Tibial artery (tissue), 4 donors: ENCODE measurements at regions not wholly inside any gene's neighbourhood (a gene's known extent, or its start where the extent isn't known, plus 50 kb on each side); places are given as distances from the start of the nearest gene placed in this dataset.

ENCODE experiments used
- DNase-seq, 2 donors: peaks; one replicate each; pipeline ENCODE4 v3.0.0-alpha.2; 2019
- H3K27ac ChIP-seq, 2 donors: fragments of 200-600 bp; sonication (generic) in 1 of 2; 1 replicate in 1 of 2; 2 replicates in 1 of 2; pipeline ENCODE4 v1.5.1; 2018 to 2019; ENCODE audit warnings: mild to moderate bottlenecking in 1 of 2
- H3K27me3 ChIP-seq, 2 donors: fragments of 200-600 bp; sonication (generic) in 1 of 2; one replicate each; pipeline versions ENCODE4 v1.5.1 to v1.6.0; 2016 to 2019
- H3K36me3 ChIP-seq, 3 donors: fragments of 200-600 bp; sonication (generic) in 2 of 3; one replicate each; pipeline ENCODE4 v1.5.1; 2016 to 2019; ENCODE audit warnings: mild to moderate bottlenecking in 2 of 3
- H3K4me1 ChIP-seq, 4 donors: fragments of 200-600 bp; sonication (generic) in 2 of 4; 1 replicate in 3 of 4; 2 replicates in 1 of 4; pipeline ENCODE4 v1.5.1; 2016 to 2019
- H3K4me3 ChIP-seq, 2 donors: fragments of 200-600 bp; sonication (generic) in 1 of 2; 1 replicate in 1 of 2; 2 replicates in 1 of 2; pipeline ENCODE4 v1.5.1; 2018 to 2019; ENCODE audit warnings: mild to moderate bottlenecking in 2 of 2
- H3K9me3 ChIP-seq, 3 donors: fragments of 200-600 bp; sonication (generic) in 1 of 3; one replicate each; pipeline ENCODE4 v1.5.1; 2016 to 2019
- intact Hi-C: fragments of 100-400 bp; cut with DNase I; formaldehyde crosslinking; loops from one replicate; pipeline ENCODE4 v1.15.0; 2023; ENCODE audit warnings: low total_unique reads
- TF ChIP-seq, protein P1 (sequence below), 2 experiments: fragments of 200-600 bp in 1 of 2; fragments of 450-650 bp in 1 of 2; IDR thresholded peaks; one replicate each; pipeline ENCODE4 v1.5.1; 2017 to 2019; ENCODE audit warnings: antibody characterized with exemption in 2 of 2, mild to moderate bottlenecking in 1 of 2, moderate library complexity in 1 of 2

DNA sequence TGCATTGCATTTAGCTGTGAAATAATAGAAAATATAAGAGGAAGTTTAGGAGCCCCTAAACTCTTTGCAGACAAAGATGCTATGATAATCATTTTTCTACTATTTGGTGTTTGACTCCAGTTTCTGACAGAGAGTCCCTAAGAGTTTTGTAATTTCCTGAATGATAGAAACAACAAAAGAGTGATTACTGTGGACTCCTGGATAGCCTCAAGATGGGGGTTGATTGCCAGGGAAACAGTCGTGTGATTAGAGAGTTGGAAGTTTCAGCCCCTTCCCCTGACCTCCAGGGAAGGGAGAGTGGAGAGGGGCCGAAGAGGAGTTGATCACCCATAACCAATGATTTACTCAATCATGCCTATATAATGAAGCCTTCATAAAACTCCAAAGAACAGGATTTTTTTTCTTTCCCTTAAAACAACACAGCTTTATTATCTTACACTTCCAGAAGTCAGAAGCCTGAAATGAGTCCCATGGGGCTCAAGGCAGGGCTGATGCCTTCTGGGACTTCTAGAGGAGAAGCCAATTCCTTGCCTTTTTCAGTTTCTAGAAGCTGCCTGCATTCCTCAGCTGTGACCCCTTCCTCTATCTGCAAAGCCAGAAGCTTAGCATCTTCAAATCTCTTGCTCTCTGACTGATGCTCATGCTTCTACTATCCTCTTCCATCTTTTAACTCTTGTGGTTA, 292.3 kb upstream of the ZPLD1 start:
- no peak for DNase-seq
- H3K27me3 ChIP-seq, result no peaks in the 10 kb centered on the region
- peak overlapping the region; percentile 58 to 62 for H3K27ac ChIP-seq
- peaks cover 0 to 37% (median 13%) of the 10 kb centered on the region in 4 donors for H3K4me1 ChIP-seq
- no peaks in the 10 kb centered on the region for H3K36me3 ChIP-seq
- intact Hi-C loops, result no loop called here
- no peaks in the 10 kb centered on the region for H3K9me3 ChIP-seq
- TF ChIP-seq, protein P1, sequence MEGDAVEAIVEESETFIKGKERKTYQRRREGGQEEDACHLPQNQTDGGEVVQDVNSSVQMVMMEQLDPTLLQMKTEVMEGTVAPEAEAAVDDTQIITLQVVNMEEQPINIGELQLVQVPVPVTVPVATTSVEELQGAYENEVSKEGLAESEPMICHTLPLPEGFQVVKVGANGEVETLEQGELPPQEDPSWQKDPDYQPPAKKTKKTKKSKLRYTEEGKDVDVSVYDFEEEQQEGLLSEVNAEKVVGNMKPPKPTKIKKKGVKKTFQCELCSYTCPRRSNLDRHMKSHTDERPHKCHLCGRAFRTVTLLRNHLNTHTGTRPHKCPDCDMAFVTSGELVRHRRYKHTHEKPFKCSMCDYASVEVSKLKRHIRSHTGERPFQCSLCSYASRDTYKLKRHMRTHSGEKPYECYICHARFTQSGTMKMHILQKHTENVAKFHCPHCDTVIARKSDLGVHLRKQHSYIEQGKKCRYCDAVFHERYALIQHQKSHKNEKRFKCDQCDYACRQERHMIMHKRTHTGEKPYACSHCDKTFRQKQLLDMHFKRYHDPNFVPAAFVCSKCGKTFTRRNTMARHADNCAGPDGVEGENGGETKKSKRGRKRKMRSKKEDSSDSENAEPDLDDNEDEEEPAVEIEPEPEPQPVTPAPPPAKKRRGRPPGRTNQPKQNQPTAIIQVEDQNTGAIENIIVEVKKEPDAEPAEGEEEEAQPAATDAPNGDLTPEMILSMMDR (IDR thresholded peaks at IDR 0.05), result no peak
- no peak overlapping the region for H3K4me3 ChIP-seq

DNA sequence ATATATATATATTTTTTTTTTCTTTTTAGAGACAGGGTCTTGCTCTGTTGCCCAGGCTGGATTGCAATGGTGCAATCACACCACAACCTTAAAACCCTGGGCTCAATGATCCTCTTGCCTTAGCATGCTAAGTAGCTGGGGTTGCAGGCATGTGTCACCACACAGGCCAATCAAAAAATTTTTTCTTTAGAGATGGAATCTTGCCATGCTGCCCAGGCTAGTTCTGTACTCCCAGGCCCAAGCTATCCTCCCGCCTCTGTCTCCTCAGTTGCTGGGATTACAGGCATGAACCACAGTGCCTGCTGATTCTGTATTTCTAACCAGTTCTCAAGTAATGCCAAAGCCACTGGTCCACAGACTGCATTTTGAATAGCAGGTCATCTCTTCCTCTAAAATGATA, 291.3 kb upstream of the ZPLD1 start:
- H3K27ac ChIP-seq, result peak overlapping the region in 1 of 2 donors; percentile 58
- intact Hi-C loops, result no loop called here
- H3K27me3 ChIP-seq, result no peaks in the 10 kb centered on the region
- no peaks in the 10 kb centered on the region for H3K36me3 ChIP-seq
- no peaks in the 10 kb centered on the region for H3K9me3 ChIP-seq
- H3K4me1 ChIP-seq, result peaks cover 0 to 37% (median 13%) of the 10 kb centered on the region in 4 donors
- DNase-seq, result no peak
- H3K4me3 ChIP-seq, result no peak overlapping the region
- TF ChIP-seq, protein P1 (IDR thresholded peaks at IDR 0.05), result no peak

DNA sequence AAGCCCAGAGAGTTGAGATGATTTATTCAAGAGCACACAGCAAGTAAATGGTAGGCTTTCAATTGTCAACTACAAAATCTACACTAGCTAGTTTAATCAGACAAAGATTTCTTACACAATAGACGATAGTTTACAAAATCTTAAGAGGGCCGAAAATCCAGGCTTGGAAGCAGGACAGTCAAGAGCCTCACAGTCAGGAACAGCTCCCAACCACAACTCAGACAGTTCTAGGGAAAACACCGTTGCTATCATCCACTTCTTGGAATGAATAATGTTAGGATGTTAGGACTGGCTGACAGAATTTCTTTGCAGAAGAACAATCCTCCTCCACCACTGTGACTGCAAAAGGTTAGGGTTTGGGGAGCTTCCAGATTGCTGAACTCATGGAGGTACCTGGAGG, 290.8 kb upstream of the ZPLD1 start:
- H3K4me3 ChIP-seq, result no peak overlapping the region
- no peak overlapping the region for H3K27ac ChIP-seq
- no peaks in the 10 kb centered on the region for H3K9me3 ChIP-seq
- no peaks in the 10 kb centered on the region for H3K27me3 ChIP-seq
- no peak for DNase-seq
- intact Hi-C loops, result no loop called here
- peaks cover 0 to 37% (median 13%) of the 10 kb centered on the region in 4 donors for H3K4me1 ChIP-seq
- no peaks in the 10 kb centered on the region for H3K36me3 ChIP-seq
- TF ChIP-seq, protein P1 (IDR thresholded peaks at IDR 0.05), result no peak

DNA sequence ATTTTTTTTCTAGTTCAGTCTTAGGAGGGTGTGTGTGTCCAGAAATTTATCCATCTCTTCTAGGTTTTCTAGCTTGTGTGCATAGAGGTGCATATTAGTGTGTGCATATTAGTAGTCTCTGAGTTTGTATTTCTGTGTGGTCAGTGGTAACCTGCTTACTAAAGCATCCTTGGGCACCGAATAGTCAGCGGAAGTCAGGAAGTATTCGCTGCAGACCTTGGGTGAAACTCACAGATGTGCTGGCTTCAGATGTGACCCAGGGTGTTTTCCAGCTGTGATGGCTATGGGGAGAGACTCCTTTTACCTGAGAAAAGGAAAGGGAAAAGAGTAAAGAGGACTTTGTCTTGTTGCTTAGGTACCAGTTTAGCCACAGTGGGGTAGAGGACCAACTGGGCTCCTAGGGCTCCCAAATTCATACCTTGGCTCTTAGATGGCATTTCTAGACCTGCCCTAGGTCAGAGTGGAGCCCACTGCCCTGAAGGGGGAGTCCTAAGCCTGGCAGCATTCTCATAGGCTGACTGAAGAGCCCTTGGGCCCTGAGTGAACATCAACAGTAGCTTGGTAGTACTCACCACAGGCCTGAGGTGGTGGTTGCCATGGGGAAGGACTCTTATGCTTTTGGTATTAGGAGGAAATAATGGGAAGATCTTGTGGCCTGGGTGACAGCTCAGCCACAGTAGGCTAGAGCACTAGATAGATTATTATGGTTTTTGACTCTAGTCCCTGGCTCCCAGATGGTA, 286.0 kb upstream of the ZPLD1 start:
- intact Hi-C loops, result no loop called here
- peaks cover 0 to 6% (median 0%) of the 10 kb centered on the region in 4 donors for H3K4me1 ChIP-seq
- no peak for DNase-seq
- no peak overlapping the region for H3K4me3 ChIP-seq
- no peaks in the 10 kb centered on the region for H3K36me3 ChIP-seq
- H3K9me3 ChIP-seq, result no peaks in the 10 kb centered on the region
- TF ChIP-seq, protein P1 (IDR thresholded peaks at IDR 0.05), result no peak
- H3K27me3 ChIP-seq, result no peaks in the 10 kb centered on the region
- H3K27ac ChIP-seq, result no peak overlapping the region

DNA sequence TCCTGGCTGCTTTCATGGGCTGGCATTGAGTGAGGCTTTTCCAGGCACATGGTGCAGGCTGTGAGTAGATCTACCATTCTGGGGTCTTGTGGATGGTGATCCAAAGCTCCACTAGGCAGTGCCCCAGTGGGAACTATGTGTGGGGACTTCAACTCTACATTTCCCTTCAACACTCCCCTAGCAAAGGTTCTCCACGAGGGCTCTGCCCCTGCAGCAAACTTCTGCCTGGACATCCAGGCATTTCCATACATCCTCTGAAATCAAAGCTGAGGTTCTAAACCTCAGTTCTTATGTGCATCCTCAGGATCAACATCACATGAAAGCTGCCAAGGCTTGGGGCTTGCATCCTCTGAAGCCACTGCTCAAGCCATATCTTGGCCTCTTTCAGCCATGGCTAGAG, 282.9 kb upstream of the ZPLD1 start:
- intact Hi-C loops, result no loop called here
- TF ChIP-seq, protein P1 (IDR thresholded peaks at IDR 0.05), result no peak
- no peak for DNase-seq

More for the DNA sequence above, 282.9 kb upstream of the ZPLD1 start:
- Histone ChIP-seq H3K27me3 (no peaks in the 10 kb centered on the region), H3K9me3 (no peaks in the 10 kb centered on the region), H3K4me1 (peaks cover 0 to 9% (median 0%) of the 10 kb centered on the region in 4 donors), H3K27ac (no peak overlapping the region), H3K36me3 (no peaks in the 10 kb centered on the region), H3K4me3 (no peak overlapping the region)
